H1 (cell line): ENCODE measurements at regions not wholly inside any gene's neighbourhood (a gene's known extent, or its start where the extent isn't known, plus 50 kb on each side); places are given as distances from the start of the nearest gene placed in this dataset.

Experiments used
- BRCA1 ChIP-seq: IDR thresholded peaks from 2 replicates; pipeline ENCODE4 v1.6.1; 2012; ENCODE audit warnings: low read depth, low read length, improper control_type of control experiment
- CHD7 ChIP-seq: fragments of 300-600 bp; sonication (generic); IDR thresholded peaks from 2 replicates; pipeline ENCODE4 v1.7.1; 2012; ENCODE audit warnings: low read length, moderate library complexity, mild to moderate bottlenecking, inconsistent platforms; ENCODE audit not compliant: insufficient replicate concordance
- CREB1 ChIP-seq: IDR thresholded peaks from 2 replicates; pipeline ENCODE4 v1.6.1; 2012; ENCODE audit warnings: inconsistent platforms
- POU5F1 ChIP-seq: IDR thresholded peaks from 2 replicates; pipeline ENCODE4 v1.6.1; 2011; ENCODE audit warnings: low read depth, mild to moderate bottlenecking, low read length, moderate library complexity
- SAP30 ChIP-seq: fragments of 300-600 bp; sonication (generic); IDR thresholded peaks from 2 replicates; pipeline ENCODE4 v1.7.1; 2012; ENCODE audit warnings: low read length, moderate library complexity, mild to moderate bottlenecking, inconsistent platforms; ENCODE audit not compliant: insufficient read depth, insufficient replicate concordance
- SIRT6 ChIP-seq: IDR thresholded peaks from one replicate; pipeline ENCODE4 v1.7.1; 2012; ENCODE audit warnings: low read length, inconsistent platforms

DNA sequence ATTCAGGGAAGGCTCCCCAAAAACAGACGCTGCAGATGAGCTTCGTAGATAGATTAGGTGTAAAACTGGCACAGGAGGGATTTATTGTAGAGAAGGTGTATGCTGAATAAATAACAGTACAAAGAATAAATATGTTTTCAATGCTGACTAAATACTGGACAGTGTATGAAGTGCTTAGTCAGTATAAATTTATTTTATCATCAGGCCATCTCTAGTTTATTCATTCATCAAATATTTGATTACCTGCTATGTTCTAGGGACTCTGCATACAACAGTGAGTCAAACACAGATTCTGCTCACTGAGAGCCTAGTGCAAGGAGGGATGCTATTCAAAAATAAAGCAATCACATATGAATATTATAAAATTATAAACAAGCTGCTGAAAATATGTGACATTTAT is 63.6 kb upstream of the TSPAN5 start (continued):
- TF ChIP-seq CHD7 (no peak), SAP30 (no peak), SIRT6 (no peak), CREB1 (no peak), POU5F1 (no peak), BRCA1 (no peak)
